Heart right ventricle (tissue), 16 donors: ENCODE measurements at regions not wholly inside any gene's neighbourhood (a gene's known extent, or its start where the extent isn't known, plus 50 kb on each side); places are given as distances from the start of the nearest gene placed in this dataset.

Experiments
- ATAC-seq, 8 donors: fragments of 200-7000 bp; cut with Tn5 transposase; one replicate each; pipeline ENCODE4 v1.9.1; 2020; ENCODE audit warnings: mild to moderate bottlenecking in 8 of 8, moderate library complexity in 8 of 8, moderate number of reproducible peaks in 1 of 8
- DNase-seq, 2 donors: peaks; one replicate each; pipeline ENCODE4 v3.0.0-alpha.2; 2020
- H3K27ac ChIP-seq, 10 donors: fragments of 200-600 bp; sonication (generic) in 2 of 10; one replicate each; pipeline versions ENCODE4 v1.5.0 to v1.8.0; 2020 to 2022; ENCODE audit warnings: mild to moderate bottlenecking in 3 of 10
- H3K27me3 ChIP-seq, 7 donors: fragments of 200-600 bp; one replicate each; pipeline ENCODE4 v1.8.0; 2021 to 2022; ENCODE audit warnings: mild to moderate bottlenecking in 2 of 7
- H3K36me3 ChIP-seq, 9 donors: fragments of 200-600 bp; sonication (generic) in 1 of 9; one replicate each; pipeline versions ENCODE4 v1.5.0 to v1.8.0; 2020 to 2022; ENCODE audit warnings: mild to moderate bottlenecking in 2 of 9
- H3K4me1 ChIP-seq, 9 donors: fragments of 200-600 bp; sonication (generic) in 1 of 9; one replicate each; pipeline versions ENCODE4 v1.5.0 to v1.8.0; 2020 to 2022; ENCODE audit warnings: mild to moderate bottlenecking in 4 of 9
- H3K4me3 ChIP-seq, 10 donors: fragments of 200-600 bp; sonication (generic) in 2 of 10; one replicate each; pipeline versions ENCODE4 v1.5.0 to v1.8.0; 2020 to 2022; ENCODE audit warnings: mild to moderate bottlenecking in 7 of 10, moderate library complexity in 2 of 10
- H3K9me3 ChIP-seq, 11 donors: fragments of 200-600 bp in 10 of 11; sonication (generic) in 2 of 11; one replicate each; pipeline versions ENCODE4 v1.5.0 to v1.8.0; 2013 to 2022; ENCODE audit warnings: mild to moderate bottlenecking in 2 of 11, control low read depth in 1 of 11, moderate library complexity in 1 of 11
- CTCF ChIP-seq, 9 donors: fragments of 200-600 bp; sonication (generic) in 2 of 9; IDR thresholded peaks; one replicate each; pipeline versions ENCODE4 v1.5.0 to v1.8.0; 2021 to 2022; ENCODE audit warnings: antibody characterized with exemption in 9 of 9, mild to moderate bottlenecking in 5 of 9, moderate library complexity in 1 of 9
- WGBS, 2 donors: extraction: QIAGEN DNeasy Blood & Tissue Kit; methylation state at CpG; one replicate each; pipeline ENCODE4 v1.1.7; 2013; ENCODE audit warnings: inconsistent platforms in 1 of 2; 5-methylcytosine and 5-hydroxymethylcytosine counted together
- intact Hi-C, 10 donors: fragments of 100-400 bp; cut with DNase I; formaldehyde crosslinking; loops; one replicate each; pipeline versions ENCODE4 v1.11.1 to v1.14.2; 2022
- donor health status: Arrhythmogenic right ventricular cardiomyopathy.
- donor health status: ischemic (EF 13 %, LVEDD 7.1; RV severe dilation, severe dysfunction).
- donor health status: healthy with polysubstance abuse.
- donor health status: DM: no; HTN: yes; CAD: no.
- donor health status: DM: no; HTN: no; CAD: no.
- donor health status: ischemic (EF 25% LVEDD 6.9; RV normal size, moderate dysfunction).
- donor health status: ischemic (EF 25% LVEDD 5.7; RV mildly dilated, moderate dysfunction).
- donor health status: healthy.
- donor health status: DM: yes; HTN: yes; CAD: no.
- donor health status: Ischemic cardiomyopathy.
- donor health status: ischemic (EF 35%, LVEDD 5.7; RV mildly dilated, moderate dysfunction).
- donor health status: nonischemic (EF 11% LVEDD 7.7; RV severe dilation, severe dysfunction).
- donor health status: DM: yes; HTN: yes; CAD: no.
- donor health status: PGD.
- donor health status: ischemic (EF 29% LVEDD 5.4; RV normal size, mild dysfunction).
- donor health status: nonischemic (EF 23%, LVEDD 6.1; RV moderate dilation, normal function).

GRCh38 chr20:19108155-19108554 lies 104.3 kb upstream of the SLC24A3 start:
- DNase-seq (no peak), ATAC-seq (no peak)
- Histone ChIP-seq H3K36me3 (no peaks in the 10 kb centered on the region), H3K27ac (no peak overlapping the region), H3K27me3 (no peaks in the 10 kb centered on the region), H3K9me3 (no peaks in the 10 kb centered on the region), H3K4me1 (no peaks in the 10 kb centered on the region), H3K4me3 (no peak overlapping the region)
- no peak for TF ChIP-seq CTCF (IDR thresholded peaks at IDR 0.05)
- intact Hi-C loops = no loop called here
- 78 to 80% methylated on average over 7 of the region's 7 CpGs for WGBS, 2 donors

- DNase-seq (no peak), ATAC-seq (no peak)
- Histone ChIP-seq H3K4me3 (no peak overlapping the region), H3K9me3 (no peaks in the 10 kb centered on the region), H3K27me3 (no peaks in the 10 kb centered on the region), H3K4me1 (no peaks in the 10 kb centered on the region), H3K36me3 (no peaks in the 10 kb centered on the region), H3K27ac (no peak overlapping the region)
- no peak for TF ChIP-seq CTCF (IDR thresholded peaks at IDR 0.05)
- 82 to 89% methylated on average over 3 of the region's 3 CpGs for WGBS, 2 donors
- intact Hi-C loops = no loop called here
Measured at GRCh38 chr20:19110285-19110684, 102.2 kb upstream of the SLC24A3 start.

- intact Hi-C loops = no loop called here
- no peak for TF ChIP-seq CTCF (IDR thresholded peaks at IDR 0.05)
- Histone ChIP-seq H3K4me1 (no peaks in the 10 kb centered on the region), H3K9me3 (no peaks in the 10 kb centered on the region), H3K27ac (no peak overlapping the region), H3K27me3 (no peaks in the 10 kb centered on the region), H3K36me3 (no peaks in the 10 kb centered on the region), H3K4me3 (no peak overlapping the region)
- 67 to 72% methylated on average over 7 of the region's 7 CpGs for WGBS, 2 donors
- DNase-seq = no peak
- ATAC-seq = no peak
Measured at GRCh38 chr20:19110881-19111460, 101.5 kb upstream of the SLC24A3 start.

GRCh38 chr20:19112828-19113227 lies 99.6 kb upstream of the SLC24A3 start:
- no peaks in the 10 kb centered on the region for H3K27me3 ChIP-seq
- H3K9me3 ChIP-seq = no peaks in the 10 kb centered on the region
- no peak overlapping the region for H3K27ac ChIP-seq
- intact Hi-C loops = no loop called here
- ATAC-seq (no peak), DNase-seq (no peak)
- no peaks in the 10 kb centered on the region for H3K4me1 ChIP-seq
- 58 to 65% methylated on average over 2 of the region's 2 CpGs for WGBS, 2 donors
- no peak for TF ChIP-seq CTCF (IDR thresholded peaks at IDR 0.05)
- no peak overlapping the region for H3K4me3 ChIP-seq
- H3K36me3 ChIP-seq = no peaks in the 10 kb centered on the region
